ENCODE measurements at regions not wholly inside any gene's neighbourhood (a gene's known extent, or its start where the extent isn't known, plus 50 kb on each side); places are given as distances from the start of the nearest gene placed in this dataset.

GRCh38 chr7:69166979-69167516, 431.2 kb upstream of the AUTS2 start:
- TF ChIP-seq POLR2AphosphoS5 (IDR thresholded peaks at IDR 0.05; ENCODE audit: borderline replicate concordance, low read depth, low read length), result no peak
- TF ChIP-seq EZH2 (IDR thresholded peaks at IDR 0.05), result no peak
